GM19239 (cell line): ENCODE measurements at regions not wholly inside any gene's neighbourhood (a gene's known extent, or its start where the extent isn't known, plus 50 kb on each side); places are given as distances from the start of the nearest gene placed in this dataset.
"Not testable (repeated sequence)": the region's sequence is repeated elsewhere in the genome, so short reads cannot be mapped to it uniquely, and the experiment has no call there.

Experiments used
- DNase-seq: peaks from one replicate; pipeline ENCODE4 v3.0.0; 2011; ENCODE audit warnings: low spot score; ENCODE audit not compliant: insufficient read length
- FAIRE-seq: peaks from 2 replicates; lab custom pipeline; 2011; peaks lifted over from hg19 to GRCh38; lab: Jason Lieb, UNC

DNA sequence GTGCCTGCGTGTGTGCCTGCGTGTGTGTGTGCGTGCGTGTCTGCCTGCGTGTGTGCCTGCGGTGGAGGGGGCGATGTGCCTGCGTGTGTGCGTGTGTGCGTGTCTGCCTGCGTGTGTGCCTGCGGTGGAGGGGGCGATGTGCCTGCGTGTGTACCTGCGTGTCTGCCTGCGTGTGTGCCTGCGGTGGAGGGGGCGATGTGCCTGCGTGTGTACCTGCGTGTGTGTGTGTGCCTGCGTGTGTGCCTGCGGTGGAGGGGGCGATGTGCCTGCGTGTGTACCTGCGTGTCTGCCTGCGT lies 116.7 kb upstream of the ZNF516 start:
- FAIRE-seq = not testable (repeated sequence)

DNA sequence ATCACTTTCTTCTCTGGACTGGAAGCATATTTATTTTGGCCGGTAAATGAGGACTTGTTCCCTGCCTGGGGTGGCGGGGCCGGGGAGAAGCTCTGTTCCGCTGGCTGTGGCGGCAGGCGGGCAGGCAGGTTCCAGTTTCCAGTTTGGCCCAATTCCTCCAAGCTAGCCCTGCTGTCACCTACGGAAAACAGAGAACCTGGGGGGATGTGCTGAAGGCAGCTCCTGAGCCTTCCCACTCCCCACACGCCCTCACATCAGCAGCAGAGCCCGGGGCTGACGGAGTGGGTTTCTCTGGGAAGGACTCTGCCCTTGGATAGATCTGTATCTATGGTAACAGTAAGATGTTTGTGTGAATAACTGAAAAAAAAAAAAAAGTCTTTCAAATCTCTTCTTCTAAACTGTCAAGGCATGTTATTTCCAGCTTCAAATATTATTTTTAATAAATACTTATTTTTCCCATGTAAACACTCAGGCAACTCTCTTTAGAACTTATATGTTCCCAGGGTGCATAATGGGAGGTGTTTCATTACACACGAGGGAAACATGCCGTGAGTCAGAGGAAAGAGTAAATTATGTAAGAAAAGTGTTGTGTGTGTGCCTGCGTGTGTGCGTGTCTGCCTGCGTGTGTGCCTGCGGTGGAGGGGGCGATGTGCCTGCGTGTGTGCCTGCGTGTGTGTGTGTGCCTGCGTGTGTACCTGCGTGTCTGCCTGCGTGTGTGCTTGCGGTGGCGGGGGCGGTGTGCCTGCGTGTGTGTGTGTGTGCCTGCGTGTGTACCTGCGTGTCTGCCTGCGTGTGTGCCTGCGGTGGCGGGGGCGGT lies 116.1 kb upstream of the ZNF516 start:
- FAIRE-seq = no peak
- no peak for DNase-seq

More for the DNA sequence above, 116.7 kb upstream of the ZNF516 start:
- DNase-seq = not testable (repeated sequence)

DNA sequence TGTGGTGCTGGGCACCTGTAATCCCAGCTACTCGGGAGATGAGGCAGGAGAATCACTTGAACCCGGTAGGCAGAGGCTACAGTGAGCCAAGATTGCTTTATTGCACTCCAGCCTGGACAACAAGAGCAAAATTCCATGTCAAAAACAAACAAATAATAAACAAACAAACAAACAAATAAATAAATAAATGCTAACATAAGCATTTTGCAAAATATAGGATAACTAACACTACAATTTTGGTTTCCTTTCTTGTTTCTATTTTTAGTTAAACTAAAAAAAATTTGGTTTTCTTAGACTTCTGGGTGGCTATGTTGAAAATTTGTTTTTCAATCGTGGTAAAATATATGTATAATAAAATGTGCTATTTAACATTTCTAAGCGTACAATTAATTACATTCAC lies 115.0 kb upstream of the ZNF516 start:
- FAIRE-seq = no peak
- no peak for DNase-seq

DNA sequence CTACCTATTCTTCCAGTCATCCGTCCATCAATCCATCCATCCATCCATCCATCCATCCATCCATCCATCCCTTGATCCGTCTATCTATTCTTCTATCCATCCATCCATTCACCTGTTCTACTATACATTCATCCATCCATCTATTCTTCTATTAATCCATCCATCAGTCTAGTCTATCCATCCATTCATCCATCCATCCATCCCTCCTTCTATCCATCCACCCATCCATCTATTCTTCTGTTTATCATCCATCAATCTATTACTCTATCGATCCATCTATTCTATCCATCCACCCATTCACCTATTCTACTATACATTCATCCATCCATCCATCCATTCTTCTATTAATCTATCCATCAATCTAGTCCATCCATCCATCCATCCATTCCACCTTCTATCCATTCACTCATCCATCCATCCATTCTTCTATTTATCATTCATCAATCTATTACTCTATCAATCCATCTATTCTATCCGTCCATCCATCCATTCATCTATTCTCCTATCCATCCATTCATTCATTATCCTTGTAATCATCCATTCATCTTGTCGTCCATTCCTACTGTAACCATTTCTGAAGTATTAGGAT lies 110.4 kb upstream of the ZNF516 start:
- DNase-seq (no peak), FAIRE-seq (no peak)

DNA sequence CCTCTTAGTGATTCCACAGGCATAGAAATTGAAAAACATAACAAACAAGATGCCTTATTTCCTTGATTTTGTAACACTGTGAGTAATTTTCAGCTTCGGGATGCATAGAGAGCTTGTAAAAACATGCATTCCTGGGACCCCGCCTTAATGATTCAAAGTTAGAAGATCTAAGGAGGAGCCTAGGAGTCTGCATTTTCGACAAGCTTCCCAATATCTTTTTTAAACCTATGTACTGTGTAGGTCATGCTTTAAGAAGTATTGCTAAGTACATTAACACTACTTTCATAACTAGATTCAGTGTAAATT lies 109.8 kb upstream of the ZNF516 start:
- FAIRE-seq = no peak
- DNase-seq = no peak

DNA sequence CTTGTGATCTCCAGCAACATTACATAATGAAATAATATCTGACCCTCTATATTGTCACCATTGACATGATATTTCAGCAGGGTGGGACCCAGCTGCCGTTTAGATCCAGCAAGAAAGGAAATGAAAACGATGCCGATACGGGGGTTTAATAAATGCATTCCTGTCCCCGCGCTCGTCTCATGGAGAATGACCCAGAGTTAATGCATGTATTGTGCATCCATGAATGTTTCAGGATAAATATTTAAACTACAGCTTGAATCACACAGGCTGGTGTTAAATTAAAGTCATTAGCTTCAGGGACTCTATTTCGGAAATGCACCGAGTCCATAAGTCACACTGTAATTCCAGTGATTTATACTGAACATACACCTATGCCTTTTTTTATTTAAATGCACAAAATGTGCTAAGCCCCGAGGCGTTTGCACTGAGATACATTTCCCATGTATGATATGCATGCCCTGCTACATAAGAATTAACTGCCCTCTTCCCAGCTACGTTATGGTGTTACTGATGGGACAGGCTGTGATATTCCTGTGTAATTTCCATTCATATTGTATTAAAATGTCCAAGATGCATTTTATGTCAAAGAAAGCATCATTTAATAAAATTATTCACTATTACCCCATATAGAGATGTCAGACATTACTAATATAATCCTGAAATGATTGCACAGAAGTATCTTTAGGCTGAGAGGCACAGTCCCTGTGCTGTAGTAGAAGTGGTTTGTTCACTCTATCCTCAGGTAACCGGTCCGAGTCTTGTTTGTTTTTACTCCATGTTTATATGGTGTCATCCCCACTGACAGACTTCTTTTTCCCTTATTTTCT lies 109.3 kb upstream of the ZNF516 start:
- DNase-seq (no peak), FAIRE-seq (no peak)

DNA sequence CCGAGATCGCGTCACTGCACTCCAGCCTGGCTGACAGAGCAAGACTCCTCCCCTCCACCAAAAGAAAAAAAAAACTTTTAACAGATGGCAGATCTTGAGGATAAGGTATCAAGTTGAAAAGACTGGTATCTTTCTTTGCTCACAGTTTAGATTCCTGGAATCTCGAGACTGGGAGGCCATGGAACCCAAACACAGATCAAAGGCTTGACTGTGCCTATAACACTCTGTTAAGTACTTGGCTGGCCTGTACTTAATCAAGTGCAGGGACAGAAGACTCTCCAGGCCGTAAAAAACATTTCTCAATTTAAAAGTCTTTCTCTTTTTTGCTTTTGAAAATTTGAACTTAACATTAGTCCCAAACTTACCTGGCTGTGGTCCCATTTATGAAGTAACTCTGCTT lies 107.1 kb upstream of the ZNF516 start:
- FAIRE-seq (no peak), DNase-seq (no peak)

DNA sequence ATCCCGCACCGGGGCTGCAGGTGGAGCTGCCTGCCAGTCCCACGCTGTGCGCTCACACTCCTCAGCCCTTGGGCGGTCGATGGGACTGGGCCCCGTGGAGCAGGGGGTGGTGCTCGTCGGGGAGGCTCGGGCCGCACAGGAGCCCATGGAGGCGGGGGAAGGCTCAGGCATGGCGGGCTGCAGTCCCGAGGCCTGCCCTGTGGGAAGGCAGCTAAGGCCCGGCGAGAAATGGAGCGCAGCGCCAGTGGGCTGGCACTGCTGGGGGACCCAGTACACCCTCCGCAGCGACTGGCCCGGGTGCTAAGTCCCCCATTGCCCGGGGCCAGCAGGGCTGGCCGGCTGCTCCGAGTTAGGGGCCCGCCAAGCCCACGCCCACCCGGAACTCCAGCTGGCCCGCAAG lies 105.0 kb upstream of the ZNF516 start:
- FAIRE-seq, DNase-seq: not testable (repeated sequence)

DNA sequence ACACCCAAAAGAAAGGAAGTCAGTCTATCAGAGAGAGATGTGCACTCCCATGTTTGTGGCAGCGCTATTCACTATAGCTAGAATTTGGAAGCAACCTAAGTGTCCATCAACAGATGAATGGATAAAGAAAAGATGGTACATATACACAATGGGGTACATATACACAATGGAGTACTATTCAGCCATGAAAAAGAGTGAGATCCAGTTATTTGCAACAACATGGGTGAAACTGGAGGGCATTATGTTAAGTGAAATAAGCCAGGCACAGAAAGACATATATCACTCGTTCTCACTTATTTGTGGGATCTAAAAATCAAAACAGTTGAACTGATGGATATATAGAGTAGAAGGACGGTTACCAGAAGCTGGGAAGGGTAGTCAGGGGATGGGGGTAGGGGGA lies 99.9 kb upstream of the ZNF516 start:
- no peak for FAIRE-seq
- no peak for DNase-seq

DNA sequence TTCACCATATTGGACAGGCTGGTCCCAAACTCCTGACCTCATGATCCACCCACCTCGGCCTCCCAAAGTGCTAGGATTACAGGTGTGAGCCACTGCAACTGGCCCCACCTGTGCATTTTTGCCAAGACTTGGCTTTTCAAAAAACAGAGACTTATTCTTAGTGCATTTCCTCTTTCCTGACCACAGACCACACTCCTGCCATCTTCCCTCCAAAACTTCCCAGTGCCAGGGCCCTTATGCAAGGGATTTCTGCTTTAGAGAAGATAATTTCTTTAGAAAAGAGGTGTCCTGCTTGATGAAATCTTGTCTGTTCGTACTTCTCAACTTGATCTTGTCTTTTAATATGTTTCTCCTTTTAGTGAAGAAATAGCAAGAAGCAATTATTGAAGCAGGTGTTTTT lies 98.8 kb upstream of the ZNF516 start:
- no peak for DNase-seq

DNA sequence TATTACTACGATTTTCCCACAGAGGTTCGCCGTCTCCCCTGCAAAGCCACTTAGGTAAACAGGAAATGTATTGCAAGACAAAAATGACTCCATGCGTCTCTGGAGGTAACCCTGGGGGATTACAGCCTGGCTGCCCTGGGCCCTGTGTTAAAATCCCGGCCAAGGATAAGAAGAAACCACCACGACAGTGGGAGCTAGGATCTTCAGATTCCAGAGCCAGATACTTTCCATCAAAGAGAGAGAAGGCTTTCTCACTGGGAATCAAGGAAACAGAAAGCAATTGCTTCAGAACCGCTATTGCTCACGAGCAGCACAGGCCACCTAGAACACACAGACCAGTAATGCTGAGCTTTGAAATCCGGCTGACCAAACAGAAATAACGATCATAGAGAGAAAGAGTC lies 97.9 kb upstream of the ZNF516 start:
- DNase-seq (no peak), FAIRE-seq (no peak)

More for the DNA sequence above, 98.8 kb upstream of the ZNF516 start:
- FAIRE-seq = no peak

DNA sequence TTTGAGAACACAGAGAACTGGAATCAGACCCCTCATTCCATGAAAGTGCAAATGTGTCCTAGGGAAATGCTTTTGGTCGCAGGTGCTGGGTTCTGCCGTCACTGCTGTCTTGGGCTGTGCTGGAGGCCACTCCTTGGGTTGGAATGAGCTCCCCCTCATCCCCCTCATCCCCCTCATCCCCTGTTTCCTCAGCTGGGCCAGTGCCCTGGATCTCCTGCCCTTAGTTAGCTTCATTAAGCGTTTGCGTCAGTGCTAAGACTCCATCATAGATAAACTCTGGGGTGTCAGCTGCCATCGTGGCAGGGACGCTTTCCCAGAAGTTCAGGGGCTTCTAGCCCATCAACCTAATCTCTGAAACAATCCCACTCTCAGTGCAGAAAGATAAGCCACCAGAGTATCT lies 97.1 kb upstream of the ZNF516 start:
- DNase-seq (no peak), FAIRE-seq (no peak)

DNA sequence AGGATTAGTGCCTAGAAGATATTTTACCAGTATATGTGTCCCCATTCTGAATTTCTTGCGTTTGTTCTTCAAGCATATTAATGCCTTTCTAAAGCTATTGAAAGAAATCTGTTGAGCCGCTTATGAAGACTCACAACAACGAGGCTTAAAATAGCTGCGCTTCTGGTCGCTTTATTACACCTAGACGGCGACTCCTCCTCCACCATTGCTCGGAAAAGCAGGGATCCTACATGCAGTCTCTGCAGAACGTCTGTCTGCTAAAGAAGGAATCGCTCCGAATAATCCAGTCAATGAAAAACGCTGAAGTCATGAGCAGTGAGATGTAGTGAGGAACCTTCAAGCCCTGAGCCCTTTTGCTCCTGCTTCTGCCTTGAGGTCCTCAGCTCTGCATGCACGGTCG lies 94.8 kb upstream of the ZNF516 start:
- DNase-seq = no peak
- FAIRE-seq = no peak

DNA sequence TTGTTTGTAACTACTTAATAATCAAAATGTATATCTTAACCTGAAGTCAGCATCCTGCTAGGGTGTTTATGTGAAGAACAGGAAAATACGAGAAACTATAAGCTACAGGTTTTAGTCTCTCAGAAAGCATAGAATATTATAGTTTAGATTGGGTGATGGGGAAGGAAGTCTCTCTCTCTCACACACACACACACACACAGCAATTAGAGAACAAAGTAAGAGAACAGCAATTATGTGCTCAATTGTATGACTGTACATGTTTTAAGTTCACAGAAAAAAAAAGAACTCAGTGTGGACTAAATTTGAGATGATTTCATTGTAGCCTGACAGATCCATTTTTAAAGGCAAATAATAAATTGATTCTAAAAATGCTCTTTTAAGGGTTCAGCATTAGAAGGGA lies 94.3 kb upstream of the ZNF516 start:
- DNase-seq (no peak), FAIRE-seq (no peak)

DNA sequence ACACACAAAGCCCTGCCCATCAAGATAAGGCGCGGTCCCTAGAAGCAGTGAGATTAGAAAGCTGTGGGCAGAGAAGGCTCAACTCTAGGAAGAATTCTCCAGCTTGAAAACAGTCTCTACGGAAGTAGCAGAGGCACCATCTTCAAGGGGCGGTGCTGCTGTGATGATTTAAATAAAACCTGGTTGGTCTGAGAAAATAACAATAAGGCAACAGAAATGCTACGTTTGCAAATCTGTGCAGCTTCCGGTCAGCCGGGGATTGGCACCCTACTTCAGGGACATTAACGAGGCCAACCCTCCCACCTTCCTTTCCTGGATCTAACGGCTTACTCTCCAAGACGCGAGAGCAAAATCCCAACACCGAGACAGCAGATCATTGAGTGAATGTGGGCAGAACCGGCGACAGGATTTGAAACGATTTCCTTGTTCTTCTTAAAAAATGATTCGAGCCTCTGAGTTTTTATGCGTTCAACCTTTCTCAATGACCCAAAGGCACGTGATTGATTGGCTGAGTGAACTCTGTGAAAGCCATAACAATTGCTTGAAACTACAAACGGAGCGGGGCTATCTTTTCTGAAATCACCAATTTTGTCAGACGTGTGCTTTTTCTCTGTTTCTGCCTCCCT lies 93.7 kb upstream of the ZNF516 start:
- FAIRE-seq = no peak
- DNase-seq = no peak

DNA sequence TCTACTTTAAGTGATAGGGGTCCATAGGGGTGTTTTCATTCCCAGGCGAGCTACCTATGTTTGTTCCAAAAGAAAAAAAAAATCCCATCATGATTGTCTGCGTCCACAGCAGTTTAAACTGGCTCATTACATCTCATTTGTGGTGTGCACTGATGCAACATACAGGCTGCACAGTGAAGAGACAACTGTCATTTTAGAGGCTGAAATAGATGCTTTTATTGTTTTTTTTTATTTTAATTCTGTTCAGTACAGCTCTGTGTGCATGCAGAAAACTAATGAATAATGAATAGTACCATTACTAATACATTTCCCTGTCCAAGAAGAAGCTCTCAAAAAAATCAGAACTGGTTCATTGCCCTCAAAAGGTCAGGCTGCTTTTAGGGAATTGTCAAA lies 92.8 kb upstream of the ZNF516 start:
- FAIRE-seq (no peak), DNase-seq (no peak)

DNA sequence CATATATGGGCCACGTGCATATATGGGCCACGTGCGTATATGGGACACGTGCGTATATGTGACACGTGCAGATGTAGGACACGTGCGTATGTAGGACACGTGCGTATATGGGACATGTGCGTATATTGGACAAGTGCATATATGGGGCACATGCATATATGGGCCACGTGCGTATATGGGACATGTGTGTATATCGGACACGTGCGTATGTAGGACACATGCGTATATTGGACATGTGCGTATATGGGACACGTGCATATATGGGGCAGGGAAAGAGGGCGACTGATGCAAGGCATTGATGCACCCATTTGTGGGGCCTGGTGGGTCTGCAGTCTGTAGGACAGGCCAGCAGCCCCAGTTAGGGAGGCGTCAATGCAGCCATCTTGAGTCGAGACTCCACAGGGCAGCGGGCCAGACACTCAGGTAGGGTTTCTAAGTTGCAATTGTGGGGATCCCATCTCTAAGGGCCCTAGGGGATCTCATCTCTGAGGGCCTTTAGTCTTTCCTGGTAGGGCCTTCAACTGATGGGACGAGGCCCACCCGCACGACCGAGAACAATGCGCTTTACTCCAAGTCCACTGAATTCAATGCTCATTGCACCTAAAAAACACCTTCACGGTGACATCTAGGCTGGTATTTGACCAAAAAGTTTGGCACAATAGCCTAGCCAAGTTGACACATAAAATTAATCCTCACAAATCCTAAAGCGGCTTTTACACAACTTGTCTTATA lies 92.3 kb upstream of the ZNF516 start:
- DNase-seq (no peak), FAIRE-seq (no peak)

DNA sequence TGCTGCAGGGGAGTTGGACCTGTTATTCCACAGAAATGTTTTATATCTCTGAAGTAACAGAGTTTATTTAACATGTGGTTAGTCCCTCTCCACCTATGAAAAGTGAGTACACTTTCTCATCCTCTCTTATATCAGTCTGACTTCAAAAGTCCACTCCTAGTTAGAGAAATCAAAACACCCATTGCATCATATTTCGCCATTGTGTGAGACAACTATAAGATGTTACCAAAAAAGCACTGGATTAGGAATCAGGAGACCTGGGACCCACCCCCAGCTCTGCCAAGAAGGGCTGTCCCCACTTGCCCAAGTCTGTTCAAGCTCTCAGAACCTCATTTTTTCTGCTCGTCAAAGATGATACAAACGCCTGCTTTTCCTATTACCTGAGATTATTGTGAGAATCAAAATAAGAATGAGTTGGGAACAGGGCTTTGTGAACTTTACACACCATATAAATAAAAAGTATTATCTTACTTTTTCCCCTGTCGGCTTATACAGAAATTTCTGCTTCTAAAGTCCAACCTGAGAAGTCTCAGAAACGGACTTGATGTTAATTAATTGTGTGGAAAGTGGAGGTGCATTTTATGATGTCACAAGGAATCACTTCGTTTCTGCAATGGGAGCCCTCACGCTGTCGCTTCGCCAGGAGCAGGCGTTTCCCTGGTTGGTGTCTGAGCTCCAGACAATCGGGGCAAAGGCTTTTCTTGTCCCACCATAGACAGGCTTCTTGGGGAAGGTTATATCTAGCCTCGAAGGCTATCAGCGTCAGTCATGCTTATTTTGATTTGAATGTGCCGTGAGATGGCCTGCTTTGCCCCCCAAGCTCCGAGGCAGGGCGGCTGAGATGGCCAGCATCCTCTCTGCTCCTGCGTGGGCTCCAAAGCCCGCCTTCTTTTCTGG lies 89.6 kb upstream of the ZNF516 start:
- no peak for FAIRE-seq
- no peak for DNase-seq

DNA sequence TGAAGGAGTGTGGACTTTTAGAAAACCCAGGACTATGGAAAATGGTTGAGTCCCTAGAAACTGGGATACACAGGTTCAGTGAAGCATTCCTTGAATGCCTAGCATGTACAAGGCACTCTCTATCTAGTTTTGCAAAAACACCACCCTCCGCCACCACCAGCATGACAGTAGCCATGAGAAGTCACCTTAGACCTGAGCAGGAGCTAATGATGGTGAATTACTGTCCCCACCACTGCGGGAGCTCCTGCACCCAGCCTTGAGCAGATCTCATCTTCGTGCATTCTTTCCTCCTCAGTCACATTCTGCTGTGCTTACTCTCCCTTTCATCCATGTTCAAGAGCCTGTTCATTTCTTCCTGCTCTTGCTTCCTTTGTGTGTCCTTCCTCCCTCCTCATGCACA lies 86.2 kb upstream of the ZNF516 start:
- FAIRE-seq = no peak
- no peak for DNase-seq
